ENCODE measurements at regions not wholly inside any gene's neighbourhood (a gene's known extent, or its start where the extent isn't known, plus 50 kb on each side); places are given as distances from the start of the nearest gene placed in this dataset.
"Not testable (repeated sequence)": the region's sequence is repeated elsewhere in the genome, so short reads cannot be mapped to it uniquely, and the experiment has no call there.

DNA sequence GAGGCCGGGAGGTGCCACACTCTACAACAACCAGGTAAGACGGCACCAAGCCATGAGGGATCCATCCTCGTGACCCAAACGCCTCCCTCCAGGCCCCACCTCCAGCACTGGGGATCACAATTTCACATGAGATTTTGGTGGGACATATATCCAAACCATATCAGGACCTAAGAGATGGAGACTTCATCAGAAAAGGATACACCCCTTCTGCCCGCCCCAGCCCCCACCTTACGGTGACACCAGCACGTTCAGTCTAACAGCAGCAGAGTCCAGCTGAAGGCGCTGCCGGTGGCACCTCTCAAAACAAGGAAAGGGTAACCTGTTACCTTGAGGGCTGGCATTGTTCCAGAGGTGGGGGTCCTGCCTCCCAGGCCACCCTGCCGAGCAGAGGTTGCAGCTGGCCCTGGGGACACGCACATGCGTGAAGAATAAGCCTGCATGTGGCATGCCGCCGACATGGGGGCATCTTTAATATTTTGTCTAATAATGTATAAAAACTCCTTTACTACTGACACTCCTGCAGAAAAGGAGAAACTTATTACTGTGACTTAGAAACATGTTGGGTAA, 154.4 kb downstream of the GALR1 start:
- no peaks in the 10 kb centered on the region for H3K36me3 ChIP-seq (ENCODE audit: control insufficient read depth in 1 of 2, insufficient read depth in 2 of 2, low read length in 2 of 2)
- no peak overlapping the region for H3K27ac ChIP-seq (ENCODE audit: low read length)
- no peaks in the 10 kb centered on the region for H3K27me3 ChIP-seq (ENCODE audit: low read depth, low read length)
- H3K4me3 ChIP-seq (ENCODE audit: low read depth in 1 of 2, low read length in 2 of 2) = no peak overlapping the region
- no peaks in the 10 kb centered on the region for H3K4me1 ChIP-seq (ENCODE audit: control insufficient read depth in 1 of 2, insufficient read depth in 2 of 2, low read length in 2 of 2)
- no peaks in the 10 kb centered on the region for H3K9me3 ChIP-seq (ENCODE audit: control insufficient read depth in 1 of 2, low read length in 2 of 2)

DNA sequence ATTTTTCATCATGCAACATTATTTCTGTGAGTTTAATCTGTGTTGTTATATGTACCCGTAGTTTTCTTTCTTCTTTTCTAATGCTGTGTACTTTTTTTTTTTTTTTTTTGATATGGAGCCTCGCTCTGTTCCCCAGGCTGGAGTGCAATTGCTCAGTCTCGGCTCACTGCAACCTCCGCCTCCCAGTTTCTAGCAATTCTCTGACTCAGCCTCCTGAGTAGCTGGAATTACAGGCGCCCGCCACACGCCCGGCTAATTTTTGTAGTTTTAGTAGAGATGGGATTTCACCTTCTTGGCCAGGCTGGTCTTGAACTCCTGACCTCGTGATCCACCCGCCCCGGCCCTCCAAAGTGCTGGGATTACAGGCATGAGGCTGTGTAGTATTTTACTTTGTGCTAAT, 155.4 kb downstream of the GALR1 start:
- H3K27me3 ChIP-seq (ENCODE audit: low read depth, low read length) = no peaks in the 10 kb centered on the region
- H3K9me3 ChIP-seq (ENCODE audit: control insufficient read depth in 1 of 2, low read length in 2 of 2) = no peaks in the 10 kb centered on the region
- H3K27ac ChIP-seq (ENCODE audit: low read length) = no peak overlapping the region
- H3K36me3 ChIP-seq (ENCODE audit: control insufficient read depth in 1 of 2, insufficient read depth in 2 of 2, low read length in 2 of 2) = no peaks in the 10 kb centered on the region
- no peaks in the 10 kb centered on the region for H3K4me1 ChIP-seq (ENCODE audit: control insufficient read depth in 1 of 2, insufficient read depth in 2 of 2, low read length in 2 of 2)
- no peak overlapping the region for H3K4me3 ChIP-seq (ENCODE audit: low read depth in 1 of 2, low read length in 2 of 2)

DNA sequence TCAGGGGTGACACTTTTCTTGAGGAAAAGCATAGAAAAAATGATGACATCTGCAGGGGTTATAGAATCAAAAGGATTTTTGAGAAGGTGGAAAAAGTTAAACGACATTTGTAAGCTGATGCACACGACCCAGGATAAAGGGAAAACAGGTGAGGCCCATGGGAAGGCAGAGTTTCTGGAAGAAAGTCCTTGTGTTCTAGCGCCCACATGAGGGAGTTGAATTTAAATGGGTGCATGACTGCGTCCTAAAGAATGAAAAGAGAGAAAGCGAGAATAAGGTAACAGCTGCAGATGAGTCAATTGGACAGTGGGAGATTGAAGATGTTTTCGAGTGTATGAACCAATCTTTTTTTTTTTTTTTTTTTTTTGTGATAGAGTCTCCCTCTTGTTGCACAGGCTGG, 158.1 kb downstream of the GALR1 start:
- Histone ChIP-seq H3K4me1 (ENCODE audit: control insufficient read depth in 1 of 2, insufficient read depth in 2 of 2, low read length in 2 of 2) (no peaks in the 10 kb centered on the region), H3K36me3 (ENCODE audit: control insufficient read depth in 1 of 2, insufficient read depth in 2 of 2, low read length in 2 of 2) (no peaks in the 10 kb centered on the region), H3K27me3 (ENCODE audit: low read depth, low read length) (no peaks in the 10 kb centered on the region), H3K9me3 (ENCODE audit: control insufficient read depth in 1 of 2, low read length in 2 of 2) (no peaks in the 10 kb centered on the region), H3K27ac (ENCODE audit: low read length) (no peak overlapping the region), H3K4me3 (ENCODE audit: low read depth in 1 of 2, low read length in 2 of 2) (no peak overlapping the region)

DNA sequence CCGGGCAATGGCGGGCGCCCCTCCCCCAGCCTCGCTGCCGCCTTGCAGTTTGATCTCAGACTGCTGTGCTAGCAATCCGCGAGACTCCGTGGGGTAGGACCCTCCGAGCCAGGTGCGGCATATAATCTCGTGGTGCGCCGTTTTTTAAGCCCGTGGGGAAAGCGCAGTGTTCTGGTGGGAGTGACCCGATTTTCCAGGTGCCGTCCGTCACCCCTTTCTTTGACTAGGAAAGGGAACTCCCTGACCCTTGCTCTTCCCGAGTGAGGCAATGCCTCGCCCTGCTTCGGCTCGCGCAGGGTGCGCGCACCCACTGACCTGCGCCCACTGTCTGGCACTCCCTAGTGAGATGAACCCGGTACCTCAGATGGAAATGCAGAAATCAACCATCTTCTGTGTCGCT, 171.9 kb downstream of the GALR1 start:
- not testable (repeated sequence) for H3K4me3 ChIP-seq (ENCODE audit: low read depth in 1 of 2, low read length in 2 of 2); H3K4me1 ChIP-seq (ENCODE audit: control insufficient read depth in 1 of 2, insufficient read depth in 2 of 2, low read length in 2 of 2); H3K36me3 ChIP-seq (ENCODE audit: control insufficient read depth in 1 of 2, insufficient read depth in 2 of 2, low read length in 2 of 2); H3K9me3 ChIP-seq (ENCODE audit: control insufficient read depth in 1 of 2, low read length in 2 of 2); H3K27ac ChIP-seq (ENCODE audit: low read length); H3K27me3 ChIP-seq (ENCODE audit: low read depth, low read length)

DNA sequence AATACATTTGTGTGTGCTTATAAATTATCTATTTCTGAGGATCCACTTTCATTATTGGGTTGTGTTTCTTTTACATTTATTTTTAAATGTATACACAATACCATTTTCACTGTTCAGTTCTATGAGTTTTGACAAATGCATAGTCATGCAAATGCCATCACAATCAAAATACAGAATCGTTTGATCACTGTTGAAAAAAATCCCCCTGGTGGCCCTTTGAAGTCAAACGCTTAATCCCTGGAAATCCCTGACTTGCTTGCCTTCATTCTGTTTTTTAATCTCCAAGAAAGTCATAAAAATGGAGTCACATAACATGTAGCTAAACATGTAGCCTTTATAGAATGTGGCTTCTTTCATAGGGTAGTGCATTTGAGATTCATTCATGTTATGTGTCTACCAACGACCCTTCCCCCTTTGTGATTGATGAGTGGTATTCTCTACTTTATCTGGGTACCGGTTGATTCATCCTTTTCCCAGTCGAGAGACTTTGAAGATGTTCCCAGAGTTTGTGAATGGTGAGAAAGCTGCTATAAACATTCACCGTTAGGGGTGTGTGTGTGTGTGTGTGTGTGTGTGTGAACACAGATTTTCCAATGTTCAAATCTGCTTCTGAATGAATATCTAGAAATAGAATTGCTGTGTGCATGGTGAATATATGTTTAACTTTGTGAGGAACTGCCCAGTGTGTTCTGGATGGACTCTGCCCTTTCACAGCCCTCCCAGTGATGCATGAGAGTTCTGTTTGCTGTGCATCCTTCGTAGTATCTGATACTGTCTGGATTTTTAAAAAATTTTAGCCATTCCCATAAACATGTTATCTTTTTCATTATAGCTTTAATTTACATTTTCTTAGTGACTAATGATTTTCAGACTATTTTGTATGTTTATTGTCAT, 173.6 kb downstream of the GALR1 start:
- no peaks in the 10 kb centered on the region for H3K36me3 ChIP-seq (ENCODE audit: control insufficient read depth in 1 of 2, insufficient read depth in 2 of 2, low read length in 2 of 2)
- H3K9me3 ChIP-seq (ENCODE audit: control insufficient read depth in 1 of 2, low read length in 2 of 2) = no peaks in the 10 kb centered on the region
- H3K27ac ChIP-seq (ENCODE audit: low read length) = no peak overlapping the region
- no peaks in the 10 kb centered on the region for H3K4me1 ChIP-seq (ENCODE audit: control insufficient read depth in 1 of 2, insufficient read depth in 2 of 2, low read length in 2 of 2)
- H3K27me3 ChIP-seq (ENCODE audit: low read depth, low read length) = no peaks in the 10 kb centered on the region
- H3K4me3 ChIP-seq (ENCODE audit: low read depth in 1 of 2, low read length in 2 of 2) = no peak overlapping the region

DNA sequence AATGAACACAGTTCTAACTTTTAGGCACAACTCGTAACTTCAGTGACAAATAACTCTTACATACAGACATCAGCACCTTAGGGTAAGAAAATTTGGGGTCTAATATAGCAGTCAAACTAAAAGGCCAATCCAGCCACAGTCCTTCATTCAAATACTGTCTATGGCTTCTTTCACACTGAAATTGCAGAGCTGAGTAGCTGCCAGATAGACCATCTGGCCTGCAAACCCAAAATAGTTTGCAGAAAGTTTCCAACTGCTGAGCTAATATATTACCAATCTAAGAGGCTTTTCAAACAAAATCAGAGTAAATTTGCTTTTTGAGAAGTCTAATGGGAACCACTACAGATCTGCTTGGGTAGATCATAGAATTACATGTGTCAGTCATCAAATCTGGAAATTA, 183.4 kb downstream of the GALR1 start:
- H3K4me1 ChIP-seq (ENCODE audit: control insufficient read depth in 1 of 2, insufficient read depth in 2 of 2, low read length in 2 of 2) = no peaks in the 10 kb centered on the region
- H3K27ac ChIP-seq (ENCODE audit: low read length) = no peak overlapping the region
- H3K36me3 ChIP-seq (ENCODE audit: control insufficient read depth in 1 of 2, insufficient read depth in 2 of 2, low read length in 2 of 2) = no peaks in the 10 kb centered on the region
- H3K27me3 ChIP-seq (ENCODE audit: low read depth, low read length) = no peaks in the 10 kb centered on the region
- H3K9me3 ChIP-seq (ENCODE audit: control insufficient read depth in 1 of 2, low read length in 2 of 2) = no peaks in the 10 kb centered on the region
- H3K4me3 ChIP-seq (ENCODE audit: low read depth in 1 of 2, low read length in 2 of 2) = no peak overlapping the region

DNA sequence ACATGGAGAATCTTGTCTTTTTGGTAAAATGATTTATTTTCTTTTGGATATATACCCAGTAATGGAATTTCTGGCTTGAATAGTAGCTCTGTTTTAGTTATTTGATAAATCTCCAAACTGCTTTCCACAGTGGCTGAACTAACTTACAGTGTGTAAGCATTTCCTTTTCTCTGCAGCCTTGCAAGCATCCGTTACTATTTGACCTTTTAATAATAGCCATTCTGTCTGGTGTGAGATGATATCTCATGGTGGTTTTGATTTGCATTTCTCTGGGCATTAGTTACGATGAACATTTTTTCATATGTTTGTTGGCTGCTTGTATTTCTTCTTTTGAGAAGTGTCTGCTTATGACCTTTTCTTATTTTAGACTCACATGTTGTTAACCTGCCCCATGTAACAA, 190.2 kb downstream of the GALR1 start:
- H3K4me1 ChIP-seq (ENCODE audit: control insufficient read depth in 1 of 2, insufficient read depth in 2 of 2, low read length in 2 of 2) = no peaks in the 10 kb centered on the region
- no peak overlapping the region for H3K4me3 ChIP-seq (ENCODE audit: low read depth in 1 of 2, low read length in 2 of 2)
- H3K36me3 ChIP-seq (ENCODE audit: control insufficient read depth in 1 of 2, insufficient read depth in 2 of 2, low read length in 2 of 2) = no peaks in the 10 kb centered on the region
- H3K27ac ChIP-seq (ENCODE audit: low read length) = no peak overlapping the region
- H3K27me3 ChIP-seq (ENCODE audit: low read depth, low read length) = no peaks in the 10 kb centered on the region
- H3K9me3 ChIP-seq (ENCODE audit: control insufficient read depth in 1 of 2, low read length in 2 of 2) = no peaks in the 10 kb centered on the region

DNA sequence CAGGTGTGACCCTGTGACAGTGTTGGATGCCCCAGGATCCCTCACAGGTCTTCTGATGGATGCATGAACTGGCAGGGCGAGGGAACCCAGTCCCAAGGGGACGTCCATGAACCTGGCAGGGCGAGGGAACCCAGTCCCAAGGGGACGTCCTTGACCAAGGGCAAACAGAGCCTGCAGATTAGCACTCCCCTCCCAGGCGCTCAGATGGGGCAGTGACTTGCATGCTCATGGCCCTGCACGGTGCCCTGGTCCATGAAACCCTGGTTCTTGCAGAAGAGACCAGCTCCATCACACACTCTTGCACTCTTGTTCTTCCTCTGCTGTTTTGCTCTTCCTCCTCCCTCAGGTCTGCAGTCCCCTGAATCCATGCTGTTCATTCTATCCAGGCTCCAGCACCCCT, 192.7 kb downstream of the GALR1 start:
- H3K9me3 ChIP-seq (ENCODE audit: control insufficient read depth in 1 of 2, low read length in 2 of 2) = no peaks in the 10 kb centered on the region
- no peaks in the 10 kb centered on the region for H3K4me1 ChIP-seq (ENCODE audit: control insufficient read depth in 1 of 2, insufficient read depth in 2 of 2, low read length in 2 of 2)
- no peaks in the 10 kb centered on the region for H3K36me3 ChIP-seq (ENCODE audit: control insufficient read depth in 1 of 2, insufficient read depth in 2 of 2, low read length in 2 of 2)
- no peak overlapping the region for H3K4me3 ChIP-seq (ENCODE audit: low read depth in 1 of 2, low read length in 2 of 2)
- H3K27me3 ChIP-seq (ENCODE audit: low read depth, low read length) = no peaks in the 10 kb centered on the region
- H3K27ac ChIP-seq (ENCODE audit: low read length) = no peak overlapping the region

DNA sequence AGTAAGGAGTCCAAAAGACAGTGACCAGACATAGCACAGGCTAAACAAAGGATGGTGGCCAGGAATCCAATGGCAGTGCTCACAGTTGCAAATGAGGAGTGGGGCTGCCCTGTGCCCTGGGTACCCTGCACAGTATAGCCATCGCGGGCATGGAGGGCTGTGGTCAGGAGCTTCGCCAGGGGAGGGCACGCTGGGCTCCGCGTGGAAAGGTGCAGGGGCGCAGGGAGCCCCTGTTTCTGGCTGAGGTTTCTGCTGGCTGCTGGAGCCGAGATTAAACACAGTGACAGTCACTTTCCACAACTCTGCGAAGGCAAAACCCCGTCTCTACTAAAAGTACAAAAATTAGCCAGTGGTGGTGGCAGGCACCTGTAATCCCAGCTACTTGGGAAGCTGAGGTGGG, 194.7 kb downstream of the GALR1 start:
- Histone ChIP-seq H3K9me3 (ENCODE audit: control insufficient read depth in 1 of 2, low read length in 2 of 2) (no peaks in the 10 kb centered on the region), H3K27me3 (ENCODE audit: low read depth, low read length) (no peaks in the 10 kb centered on the region), H3K27ac (ENCODE audit: low read length) (no peak overlapping the region), H3K36me3 (ENCODE audit: control insufficient read depth in 1 of 2, insufficient read depth in 2 of 2, low read length in 2 of 2) (no peaks in the 10 kb centered on the region), H3K4me3 (ENCODE audit: low read depth in 1 of 2, low read length in 2 of 2) (no peak overlapping the region), H3K4me1 (ENCODE audit: control insufficient read depth in 1 of 2, insufficient read depth in 2 of 2, low read length in 2 of 2) (no peaks in the 10 kb centered on the region)

DNA sequence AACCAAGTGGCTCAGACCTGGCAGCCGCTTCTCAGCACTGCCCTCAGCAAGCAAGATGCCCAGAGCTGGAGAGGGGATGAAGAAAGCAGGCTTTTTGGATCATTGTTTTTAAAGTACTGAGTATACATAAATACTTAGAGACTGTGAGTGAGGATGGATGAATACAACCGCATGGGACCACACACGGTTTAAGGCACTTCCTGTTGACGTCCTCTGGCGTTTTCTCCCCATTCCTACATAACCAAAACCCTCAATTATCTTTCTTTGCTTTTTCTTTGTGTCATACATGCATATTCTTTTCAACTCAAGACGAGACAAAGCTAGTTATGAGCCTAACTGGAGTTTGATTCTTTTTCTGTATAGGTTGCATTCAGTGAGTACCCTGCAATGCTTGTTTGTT, 198.4 kb downstream of the GALR1 start:
- no peak overlapping the region for H3K4me3 ChIP-seq (ENCODE audit: low read depth in 1 of 2, low read length in 2 of 2)
- no peaks in the 10 kb centered on the region for H3K36me3 ChIP-seq (ENCODE audit: control insufficient read depth in 1 of 2, insufficient read depth in 2 of 2, low read length in 2 of 2)
- H3K27me3 ChIP-seq (ENCODE audit: low read depth, low read length) = no peaks in the 10 kb centered on the region
- H3K9me3 ChIP-seq (ENCODE audit: control insufficient read depth in 1 of 2, low read length in 2 of 2) = no peaks in the 10 kb centered on the region
- no peak overlapping the region for H3K27ac ChIP-seq (ENCODE audit: low read length)
- H3K4me1 ChIP-seq (ENCODE audit: control insufficient read depth in 1 of 2, insufficient read depth in 2 of 2, low read length in 2 of 2) = no peaks in the 10 kb centered on the region

DNA sequence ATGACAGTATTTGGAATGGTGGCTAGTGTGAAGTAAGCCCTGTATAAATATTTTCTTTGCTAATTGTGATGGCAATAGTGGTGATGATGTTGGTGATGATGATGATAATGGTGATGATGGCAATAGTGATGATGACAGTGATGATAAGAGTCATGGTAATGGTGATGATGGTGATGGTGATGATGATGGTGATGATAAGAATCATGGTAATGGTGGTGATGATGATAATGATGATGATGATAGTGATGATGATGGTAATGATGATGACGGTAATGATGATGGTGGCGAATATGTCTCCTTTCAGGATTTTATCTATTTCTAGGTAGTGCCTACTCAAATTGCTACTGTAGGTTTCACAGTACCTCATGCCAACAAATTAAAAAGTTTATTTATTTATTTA, 205.4 kb downstream of the GALR1 start:
- no peaks in the 10 kb centered on the region for H3K36me3 ChIP-seq (ENCODE audit: control insufficient read depth in 1 of 2, insufficient read depth in 2 of 2, low read length in 2 of 2)
- no peak overlapping the region for H3K27ac ChIP-seq (ENCODE audit: low read length)

DNA sequence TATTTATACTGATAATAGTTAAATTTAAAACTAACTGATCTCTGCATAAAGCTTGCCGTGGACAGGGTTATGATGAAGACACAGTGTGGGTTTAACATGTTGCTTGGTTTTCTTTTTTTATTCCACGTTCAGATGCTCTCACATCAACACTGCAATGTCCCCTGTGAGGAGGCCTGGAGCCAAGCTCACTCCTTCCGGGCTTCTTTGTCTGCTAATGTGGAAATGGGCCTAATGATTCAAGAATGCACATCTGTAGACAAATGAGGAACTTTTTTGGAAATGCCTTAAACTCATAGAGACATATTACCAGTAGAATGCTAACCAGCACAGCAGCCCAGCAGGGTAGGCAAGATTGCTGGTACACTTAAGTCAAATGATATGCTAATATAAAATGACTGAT, 208.0 kb downstream of the GALR1 start:
- Histone ChIP-seq H3K9me3 (ENCODE audit: control insufficient read depth in 1 of 2, low read length in 2 of 2) (no peaks in the 10 kb centered on the region), H3K27me3 (ENCODE audit: low read depth, low read length) (no peaks in the 10 kb centered on the region), H3K27ac (ENCODE audit: low read length) (no peak overlapping the region), H3K36me3 (ENCODE audit: control insufficient read depth in 1 of 2, insufficient read depth in 2 of 2, low read length in 2 of 2) (no peaks in the 10 kb centered on the region), H3K4me1 (ENCODE audit: control insufficient read depth in 1 of 2, insufficient read depth in 2 of 2, low read length in 2 of 2) (no peaks in the 10 kb centered on the region), H3K4me3 (ENCODE audit: low read depth in 1 of 2, low read length in 2 of 2) (no peak overlapping the region)

More for the DNA sequence above, 205.4 kb downstream of the GALR1 start:
- H3K4me3 ChIP-seq (ENCODE audit: low read depth in 1 of 2, low read length in 2 of 2) = no peak overlapping the region
- H3K9me3 ChIP-seq (ENCODE audit: control insufficient read depth in 1 of 2, low read length in 2 of 2) = no peaks in the 10 kb centered on the region
- no peaks in the 10 kb centered on the region for H3K27me3 ChIP-seq (ENCODE audit: low read depth, low read length)
- H3K4me1 ChIP-seq (ENCODE audit: control insufficient read depth in 1 of 2, insufficient read depth in 2 of 2, low read length in 2 of 2) = no peaks in the 10 kb centered on the region
